ENCODE measurements at regions not wholly inside any gene's neighbourhood (a gene's known extent, or its start where the extent isn't known, plus 50 kb on each side); places are given as distances from the start of the nearest gene placed in this dataset.

GRCh38 chr3:103976931-103977339 lies 1389.8 kb upstream of the ALCAM start:
- ATAC-seq = no peak
- TF ChIP-seq GLIS3 (CRISPR knock-in tag; IDR thresholded peaks at IDR 0.05) = no peak
- TF ChIP-seq ISL1 (CRISPR knock-in tag; IDR thresholded peaks at IDR 0.05) = no peak
- TF ChIP-seq CSDC2 (CRISPR knock-in tag; IDR thresholded peaks at IDR 0.05) = no peak
- no peak for TF ChIP-seq ZNF8 (CRISPR knock-in tag; IDR thresholded peaks at IDR 0.05)
- no peak for TF ChIP-seq ARNTL (CRISPR knock-in tag; IDR thresholded peaks at IDR 0.05; ENCODE audit: borderline replicate concordance, low read depth)
- no peak for TF ChIP-seq ZC3H10 (CRISPR knock-in tag; IDR thresholded peaks at IDR 0.05)
- no peak for TF ChIP-seq CSRNP3 (CRISPR knock-in tag; IDR thresholded peaks at IDR 0.05)
- TF ChIP-seq POU6F1 (CRISPR knock-in tag; IDR thresholded peaks at IDR 0.05; ENCODE audit: borderline replicate concordance, low read depth) = no peak

GRCh38 chr3:103977417-103977816 lies 1389.3 kb upstream of the ALCAM start:
- ATAC-seq = no peak
- TF ChIP-seq GLIS3 (CRISPR knock-in tag; IDR thresholded peaks at IDR 0.05) = no peak
- TF ChIP-seq POU6F1 (CRISPR knock-in tag; IDR thresholded peaks at IDR 0.05; ENCODE audit: borderline replicate concordance, low read depth) = no peak
- no peak for TF ChIP-seq OSR1 (CRISPR knock-in tag; IDR thresholded peaks at IDR 0.05)
- TF ChIP-seq TSHZ2 (CRISPR knock-in tag; IDR thresholded peaks at IDR 0.05) = no peak
- no peak for TF ChIP-seq BACH2 (CRISPR knock-in tag; IDR thresholded peaks at IDR 0.05; ENCODE audit: borderline replicate concordance)
- TF ChIP-seq TOX (CRISPR knock-in tag; IDR thresholded peaks at IDR 0.05; ENCODE audit: borderline replicate concordance) = no peak
- TF ChIP-seq ZFP3 (CRISPR knock-in tag; IDR thresholded peaks at IDR 0.05) = no peak

- TF ChIP-seq TSHZ2 (CRISPR knock-in tag; IDR thresholded peaks at IDR 0.05) (no peak), ZFP3 (CRISPR knock-in tag; IDR thresholded peaks at IDR 0.05) (no peak), TCF4 (CRISPR knock-in tag; IDR thresholded peaks at IDR 0.05; ENCODE audit: borderline replicate concordance) (no peak), BACH2 (CRISPR knock-in tag; IDR thresholded peaks at IDR 0.05; ENCODE audit: borderline replicate concordance) (no peak), RARB (CRISPR knock-in tag; IDR thresholded peaks at IDR 0.05) (no peak), ZNF70 (CRISPR knock-in tag; IDR thresholded peaks at IDR 0.05) (no peak), CREB5 (CRISPR knock-in tag; IDR thresholded peaks at IDR 0.05; ENCODE audit: low read depth) (no peak), ZNF8 (CRISPR knock-in tag; IDR thresholded peaks at IDR 0.05) (no peak), ZNF565 (CRISPR knock-in tag; conservative IDR thresholded peaks at IDR 0.05; ENCODE audit: low read depth) (no peak), PATZ1 (CRISPR knock-in tag; IDR thresholded peaks at IDR 0.05; ENCODE audit: borderline replicate concordance) (no peak), PPARA (CRISPR knock-in tag; IDR thresholded peaks at IDR 0.05; ENCODE audit: borderline replicate concordance) (no peak), ESRRG (CRISPR knock-in tag; IDR thresholded peaks at IDR 0.05) (no peak), CSRNP3 (CRISPR knock-in tag; IDR thresholded peaks at IDR 0.05) (no peak), TOX (CRISPR knock-in tag; IDR thresholded peaks at IDR 0.05; ENCODE audit: borderline replicate concordance) (no peak), SNAI2 (CRISPR knock-in tag; IDR thresholded peaks at IDR 0.05) (no peak)
- ATAC-seq = no peak
Measured at GRCh38 chr3:103991461-103992115, 1375.1 kb upstream of the ALCAM start.
